B cell (primary cell): ENCODE measurements at regions not wholly inside any gene's neighbourhood (a gene's known extent, or its start where the extent isn't known, plus 50 kb on each side); places are given as distances from the start of the nearest gene placed in this dataset.

Experiments
- ATAC-seq: fragments of 200-7000 bp; cut with Tn5 transposase; one replicate; pipeline ENCODE4 v1.10.0; 2021; ENCODE audit warnings: low read depth, mild to moderate bottlenecking, moderate number of reproducible peaks, moderate library complexity
- CTCF ChIA-PET: fragments of 350-600 bp; sonication (Branson Sonifier 250); formaldehyde crosslinking; loops from one replicate; lab custom pipeline; 2021; ENCODE audit warnings: antibody characterized with exemption, inconsistent platforms; lab: Charles Lee
- POLR2A ChIA-PET: fragments of 350-600 bp; sonication (Branson Sonifier 250); formaldehyde crosslinking; loops from one replicate; lab custom pipeline; 2021; ENCODE audit warnings: antibody characterized with exemption; lab: Charles Lee
- DNase-seq: peaks from one replicate; pipeline ENCODE4 v3.0.0; 2013
- H2AFZ ChIP-seq: 2 replicates; pipeline ENCODE4 v1.6.1; 2012; ENCODE audit warnings: mild to moderate bottlenecking, low read depth, low read length; ENCODE audit not compliant: insufficient read depth, poor library complexity, severe bottlenecking
- H3K27ac ChIP-seq, 2 donors: 1 replicate in 1 of 2; 2 replicates in 1 of 2; pipeline ENCODE4 v1.5.1; 2012 to 2013; ENCODE audit warnings: low read length in 2 of 2, mild to moderate bottlenecking in 2 of 2, moderate library complexity in 1 of 2
- H3K27me3 ChIP-seq, 4 experiments: fragments of 200-600 bp in 1 of 4; sonication (generic) in 1 of 4; replicated peaks in 1 of 4; 1 replicate in 2 of 4; 2 replicates in 2 of 4; pipeline versions ENCODE4 v1.6.1 to v1.7.0; 2013 to 2016; ENCODE audit warnings: low read length in 3 of 4, mild to moderate bottlenecking in 2 of 4, mixed read lengths in 1 of 4, moderate library complexity in 1 of 4; ENCODE audit not compliant: insufficient read depth in 4 of 4, control insufficient read depth in 3 of 4; ENCODE audit errors: control extremely low read depth in 1 of 4
- H3K36me3 ChIP-seq, 2 experiments: replicated peaks in 1 of 2; 1 replicate in 1 of 2; 2 replicates in 1 of 2; pipeline versions ENCODE4 v1.6.1 to v1.7.1; 2013; ENCODE audit warnings: low read length in 1 of 2; ENCODE audit not compliant: insufficient read depth in 2 of 2, control insufficient read depth in 1 of 2; ENCODE audit errors: control extremely low read depth in 1 of 2, extremely low read depth in 1 of 2
- H3K4me1 ChIP-seq, 2 donors: fragments of 200-600 bp in 1 of 2; sonication (generic) in 1 of 2; 1 replicate in 1 of 2; 2 replicates in 1 of 2; pipeline versions ENCODE4 v1.5.1 to v1.6.1; 2013 to 2017; ENCODE audit warnings: low read length in 2 of 2; ENCODE audit not compliant: control insufficient read depth in 2 of 2, insufficient read depth in 2 of 2
- H3K4me2 ChIP-seq: replicated peaks from 2 replicates; pipeline ENCODE3; 2012; ENCODE audit warnings: mild to moderate bottlenecking, low read depth, low read length; ENCODE audit not compliant: poor library complexity, severe bottlenecking
- H3K4me3 ChIP-seq, 5 experiments: fragments of 200-600 bp in 1 of 5; sonication (generic) in 1 of 5; 1 replicate in 3 of 5; 2 replicates in 2 of 5; pipeline versions ENCODE4 v1.5.1 to v1.7.0; 2011 to 2016; ENCODE audit warnings: low read length in 4 of 5, mild to moderate bottlenecking in 4 of 5, low read depth in 2 of 5, control low read depth in 1 of 5, moderate library complexity in 1 of 5; ENCODE audit not compliant: insufficient read depth in 1 of 5; ENCODE audit errors: control extremely low read depth in 1 of 5, extremely low read depth in 1 of 5
- H3K79me2 ChIP-seq: fragments of 200-600 bp; sonication (generic); one replicate; pipeline ENCODE4 v1.6.0; 2016; ENCODE audit warnings: low read length; ENCODE audit not compliant: control insufficient read depth, insufficient read depth
- H3K9ac ChIP-seq: fragments of 200-600 bp; sonication (generic); 2 replicates; pipeline ENCODE4 v1.6.1; 2017; ENCODE audit warnings: mild to moderate bottlenecking, low read length, moderate library complexity
- H3K9me3 ChIP-seq, 3 donors: one replicate each; pipeline versions ENCODE4 v1.6.1 to v1.7.1; 2013; ENCODE audit warnings: low read length in 2 of 3; ENCODE audit not compliant: control insufficient read depth in 2 of 3, insufficient read depth in 1 of 3; ENCODE audit errors: control extremely low read depth in 1 of 3
- H4K20me1 ChIP-seq: 2 replicates; pipeline ENCODE4 v1.6.0; 2012; ENCODE audit warnings: mild to moderate bottlenecking, low read length; ENCODE audit not compliant: insufficient read depth, control insufficient read depth, poor library complexity, severe bottlenecking
- H3K27ac Mint-ChIP-seq: one replicate; pipeline ENCODE4 v1.8.0; 2021; ENCODE audit warnings: mixed read lengths
- H3K27me3 Mint-ChIP-seq: one replicate; pipeline ENCODE4 v1.8.0; 2021; ENCODE audit warnings: mixed read lengths
- H3K4me1 Mint-ChIP-seq: one replicate; pipeline ENCODE4 v1.8.0; 2021; ENCODE audit warnings: mixed read lengths
- H3K4me3 Mint-ChIP-seq: one replicate; pipeline ENCODE4 v1.8.0; 2021; ENCODE audit warnings: mixed read lengths
- H3K9me3 Mint-ChIP-seq: one replicate; pipeline ENCODE4 v1.8.0; 2022; ENCODE audit warnings: mixed read lengths; ENCODE audit not compliant: insufficient read depth
- CTCF ChIP-seq: fragments of 200-600 bp; IDR thresholded peaks from one replicate; pipeline ENCODE4 v1.8.0; 2022; ENCODE audit warnings: antibody characterized with exemption, mild to moderate bottlenecking
- EZH2 ChIP-seq: IDR thresholded peaks from 2 replicates; pipeline ENCODE4 v1.6.1; 2012; ENCODE audit warnings: borderline replicate concordance, low read depth, mild to moderate bottlenecking, moderate library complexity, low read length; ENCODE audit not compliant: insufficient read depth, poor library complexity, severe bottlenecking
- WGBS: methylation state at CpG from one replicate; pipeline ENCODE4 v1.1.5; 2013; ENCODE audit warnings: missing lambda C conversion rate; ENCODE audit not compliant: insufficient coverage; 5-methylcytosine and 5-hydroxymethylcytosine counted together
- intact Hi-C: fragments of 100-400 bp; cut with micrococcal nuclease; formaldehyde crosslinking; loops from one replicate; pipeline ENCODE4 v1.10.0; 2022

- Mint-ChIP-seq H3K9me3 (no peaks in the 10 kb centered on the region), H3K4me1 (no peaks in the 10 kb centered on the region), H3K27ac (no peak overlapping the region), H3K4me3 (no peak overlapping the region), H3K27me3 (peaks cover 3% of the 10 kb centered on the region)
- Histone ChIP-seq H3K27me3 (no peaks in the 10 kb centered on the region), H3K4me3 (no peak overlapping the region), H3K27ac (no peak overlapping the region), H3K4me1 (no peaks in the 10 kb centered on the region), H3K9ac (no peak overlapping the region), H2AFZ (no peak overlapping the region), H3K9me3 (no peaks in the 10 kb centered on the region), H3K4me2 (no peak overlapping the region), H3K36me3 (no peaks in the 10 kb centered on the region), H3K79me2 (no peaks in the 10 kb centered on the region), H4K20me1 (no peaks in the 10 kb centered on the region)
- intact Hi-C loops, result no loop called here
- DNase-seq, result no peak
- ATAC-seq, result no peak
- CTCF ChIA-PET, result no interaction called here
- POLR2A ChIA-PET, result no interaction called here
- whole genome bisulfite sequencing, result 86% methylated on average over 2 of the region's 3 CpGs
- TF ChIP-seq EZH2 (no peak), CTCF (no peak)
Observed at GRCh38 chr5:61738446-61738845, 406.4 kb downstream of the ZSWIM6 start.

- CTCF ChIA-PET, result no interaction called here
- H3K9ac ChIP-seq, result no peak overlapping the region
- no peaks in the 10 kb centered on the region for H3K36me3 ChIP-seq
- H3K9me3 Mint-ChIP-seq, result no peaks in the 10 kb centered on the region
- H3K27me3 ChIP-seq, result no peaks in the 10 kb centered on the region
- WGBS, result 91% methylated on average over 21 of the region's 21 CpGs
- POLR2A ChIA-PET, result no interaction called here
- H3K27ac Mint-ChIP-seq, result no peak overlapping the region
- H3K4me1 Mint-ChIP-seq, result no peaks in the 10 kb centered on the region
- no peak overlapping the region for H3K4me2 ChIP-seq
- H3K4me3 ChIP-seq, result no peak overlapping the region
- H2AFZ ChIP-seq, result no peak overlapping the region
- H3K4me1 ChIP-seq, result no peaks in the 10 kb centered on the region
- no peak overlapping the region for H3K4me3 Mint-ChIP-seq
- DNase-seq (no peak), ATAC-seq (no peak)
- no peaks in the 10 kb centered on the region for H3K79me2 ChIP-seq
- no peaks in the 10 kb centered on the region for H3K27me3 Mint-ChIP-seq
- no peak overlapping the region for H3K27ac ChIP-seq
- TF ChIP-seq EZH2 (no peak), CTCF (no peak)
- H3K9me3 ChIP-seq, result peaks cover 0 to 3% (median 0%) of the 10 kb centered on the region in 3 donors
- H4K20me1 ChIP-seq, result no peaks in the 10 kb centered on the region
- intact Hi-C loops, result no loop called here
Observed at GRCh38 chr5:61744690-61745619, 412.9 kb downstream of the ZSWIM6 start.
